ENCODE measurements at regions not wholly inside any gene's neighbourhood (a gene's known extent, or its start where the extent isn't known, plus 50 kb on each side); places are given as distances from the start of the nearest gene placed in this dataset.
"Not testable (repeated sequence)": the region's sequence is repeated elsewhere in the genome, so short reads cannot be mapped to it uniquely, and the experiment has no call there.

DNA sequence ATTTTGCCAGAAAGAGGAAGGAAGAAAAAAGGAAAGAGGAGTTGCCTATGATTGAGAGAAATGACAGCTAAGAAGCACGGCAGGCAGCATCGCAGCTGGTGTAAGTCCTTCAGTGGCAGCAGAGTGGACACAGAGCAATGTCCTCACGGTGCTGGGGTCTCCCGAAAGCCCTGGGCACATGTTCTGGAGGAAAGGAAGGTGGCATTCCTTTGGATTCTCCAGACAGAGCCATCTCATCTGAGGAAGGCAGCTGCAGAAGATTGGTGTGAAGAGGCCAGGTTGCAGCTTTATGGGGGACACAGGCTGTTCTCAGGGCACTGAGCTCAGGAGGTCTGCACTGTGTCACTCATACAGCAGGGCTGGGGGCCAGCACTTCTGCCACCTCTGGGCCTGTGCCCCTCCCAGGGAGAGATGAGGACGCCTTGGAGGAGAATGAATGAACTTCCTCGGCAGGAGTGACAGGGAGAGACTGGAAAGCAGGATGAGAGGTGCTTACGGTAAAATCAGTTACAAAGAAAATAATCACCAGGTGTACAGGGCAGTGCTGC is 252.0 kb upstream of the MYT1L start:
- no peak overlapping the region for H3K4me3 ChIP-seq (ENCODE audit: low read depth in 1 of 3, low read length in 3 of 3)
- H3K9me3 ChIP-seq (ENCODE audit: control insufficient read depth in 4 of 4, low read length in 3 of 4), result no peaks in the 10 kb centered on the region
- H3K9ac ChIP-seq (ENCODE audit: low read depth in 1 of 2, low read length in 2 of 2), result no peak overlapping the region
- H3K27me3 ChIP-seq (ENCODE audit: control insufficient read depth in 4 of 4, insufficient read depth in 4 of 4, low read length in 3 of 4), result peaks cover 0 to 2% (median 0%) of the 10 kb centered on the region in 4 donors
- H3K36me3 ChIP-seq (ENCODE audit: control insufficient read depth in 4 of 4, insufficient read depth in 3 of 4, low read depth in 1 of 4, low read length in 3 of 4), result no peaks in the 10 kb centered on the region
- WGBS, result 70% methylated on average over 7 of the region's 7 CpGs
- TF ChIP-seq JUND (IDR thresholded peaks at IDR 0.05) (no peak), GABPA (IDR thresholded peaks at IDR 0.05 in 1 of 2, conservative IDR thresholded peaks at IDR 0.05 in 1 of 2) (no peak), HNF4G (IDR thresholded peaks at IDR 0.05) (no peak), TAF1 (conservative IDR thresholded peaks at IDR 0.05) (no peak), YY1 (IDR thresholded peaks at IDR 0.05) (no peak)
- TF ChIP-seq, protein P1, sequence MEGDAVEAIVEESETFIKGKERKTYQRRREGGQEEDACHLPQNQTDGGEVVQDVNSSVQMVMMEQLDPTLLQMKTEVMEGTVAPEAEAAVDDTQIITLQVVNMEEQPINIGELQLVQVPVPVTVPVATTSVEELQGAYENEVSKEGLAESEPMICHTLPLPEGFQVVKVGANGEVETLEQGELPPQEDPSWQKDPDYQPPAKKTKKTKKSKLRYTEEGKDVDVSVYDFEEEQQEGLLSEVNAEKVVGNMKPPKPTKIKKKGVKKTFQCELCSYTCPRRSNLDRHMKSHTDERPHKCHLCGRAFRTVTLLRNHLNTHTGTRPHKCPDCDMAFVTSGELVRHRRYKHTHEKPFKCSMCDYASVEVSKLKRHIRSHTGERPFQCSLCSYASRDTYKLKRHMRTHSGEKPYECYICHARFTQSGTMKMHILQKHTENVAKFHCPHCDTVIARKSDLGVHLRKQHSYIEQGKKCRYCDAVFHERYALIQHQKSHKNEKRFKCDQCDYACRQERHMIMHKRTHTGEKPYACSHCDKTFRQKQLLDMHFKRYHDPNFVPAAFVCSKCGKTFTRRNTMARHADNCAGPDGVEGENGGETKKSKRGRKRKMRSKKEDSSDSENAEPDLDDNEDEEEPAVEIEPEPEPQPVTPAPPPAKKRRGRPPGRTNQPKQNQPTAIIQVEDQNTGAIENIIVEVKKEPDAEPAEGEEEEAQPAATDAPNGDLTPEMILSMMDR (IDR thresholded peaks at IDR 0.05; ENCODE audit: low read depth, low read length, missing input control), result no peak
- peak; percentile 17 for DNase-seq (ENCODE audit: low spot score)
- no peaks in the 10 kb centered on the region for H3K4me1 ChIP-seq (ENCODE audit: control insufficient read depth in 4 of 4, insufficient read depth in 4 of 4, low read length in 3 of 4)
- H3K27ac ChIP-seq (ENCODE audit: low read depth in 1 of 2, low read length in 2 of 2), result no peak overlapping the region

- H3K9me3 ChIP-seq (ENCODE audit: control insufficient read depth in 4 of 4, low read length in 3 of 4), result no peaks in the 10 kb centered on the region
- H3K36me3 ChIP-seq (ENCODE audit: control insufficient read depth in 4 of 4, insufficient read depth in 3 of 4, low read depth in 1 of 4, low read length in 3 of 4), result no peaks in the 10 kb centered on the region
- DNase-seq (ENCODE audit: low spot score), result no peak
- H3K4me3 ChIP-seq (ENCODE audit: low read depth in 1 of 3, low read length in 3 of 3), result no peak overlapping the region
- TF ChIP-seq FOXA1 (IDR thresholded peaks at IDR 0.05) (no peak), HNF4G (IDR thresholded peaks at IDR 0.05) (no peak), EGR1 (IDR thresholded peaks at IDR 0.05; ENCODE audit: low read depth in 2 of 2) (no peak), HNF4A (conservative IDR thresholded peaks at IDR 0.05) (no peak), GABPA (IDR thresholded peaks at IDR 0.05 in 1 of 2, conservative IDR thresholded peaks at IDR 0.05 in 1 of 2) (no peak), ZBTB33 (IDR thresholded peaks at IDR 0.05) (no peak), JUND (IDR thresholded peaks at IDR 0.05) (no peak), NR2F2 (IDR thresholded peaks at IDR 0.05) (no peak), RAD21 (IDR thresholded peaks at IDR 0.05) (no peak), SP1 (IDR thresholded peaks at IDR 0.05) (no peak), TAF1 (conservative IDR thresholded peaks at IDR 0.05) (no peak)
- TF ChIP-seq, protein P1 (IDR thresholded peaks at IDR 0.05; ENCODE audit: low read depth, low read length, missing input control), result no peak
- TF ChIP-seq, protein P2, sequence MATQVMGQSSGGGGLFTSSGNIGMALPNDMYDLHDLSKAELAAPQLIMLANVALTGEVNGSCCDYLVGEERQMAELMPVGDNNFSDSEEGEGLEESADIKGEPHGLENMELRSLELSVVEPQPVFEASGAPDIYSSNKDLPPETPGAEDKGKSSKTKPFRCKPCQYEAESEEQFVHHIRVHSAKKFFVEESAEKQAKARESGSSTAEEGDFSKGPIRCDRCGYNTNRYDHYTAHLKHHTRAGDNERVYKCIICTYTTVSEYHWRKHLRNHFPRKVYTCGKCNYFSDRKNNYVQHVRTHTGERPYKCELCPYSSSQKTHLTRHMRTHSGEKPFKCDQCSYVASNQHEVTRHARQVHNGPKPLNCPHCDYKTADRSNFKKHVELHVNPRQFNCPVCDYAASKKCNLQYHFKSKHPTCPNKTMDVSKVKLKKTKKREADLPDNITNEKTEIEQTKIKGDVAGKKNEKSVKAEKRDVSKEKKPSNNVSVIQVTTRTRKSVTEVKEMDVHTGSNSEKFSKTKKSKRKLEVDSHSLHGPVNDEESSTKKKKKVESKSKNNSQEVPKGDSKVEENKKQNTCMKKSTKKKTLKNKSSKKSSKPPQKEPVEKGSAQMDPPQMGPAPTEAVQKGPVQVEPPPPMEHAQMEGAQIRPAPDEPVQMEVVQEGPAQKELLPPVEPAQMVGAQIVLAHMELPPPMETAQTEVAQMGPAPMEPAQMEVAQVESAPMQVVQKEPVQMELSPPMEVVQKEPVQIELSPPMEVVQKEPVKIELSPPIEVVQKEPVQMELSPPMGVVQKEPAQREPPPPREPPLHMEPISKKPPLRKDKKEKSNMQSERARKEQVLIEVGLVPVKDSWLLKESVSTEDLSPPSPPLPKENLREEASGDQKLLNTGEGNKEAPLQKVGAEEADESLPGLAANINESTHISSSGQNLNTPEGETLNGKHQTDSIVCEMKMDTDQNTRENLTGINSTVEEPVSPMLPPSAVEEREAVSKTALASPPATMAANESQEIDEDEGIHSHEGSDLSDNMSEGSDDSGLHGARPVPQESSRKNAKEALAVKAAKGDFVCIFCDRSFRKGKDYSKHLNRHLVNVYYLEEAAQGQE (IDR thresholded peaks at IDR 0.05), result no peak
- peaks cover 0 to 2% (median 0%) of the 10 kb centered on the region in 4 donors for H3K27me3 ChIP-seq (ENCODE audit: control insufficient read depth in 4 of 4, insufficient read depth in 4 of 4, low read length in 3 of 4)
- 79% methylated on average over 28 of the region's 28 CpGs for WGBS
- no peak overlapping the region for H3K27ac ChIP-seq (ENCODE audit: low read depth in 1 of 2, low read length in 2 of 2)
- no peak overlapping the region for H3K9ac ChIP-seq (ENCODE audit: low read depth in 1 of 2, low read length in 2 of 2)
- no peaks in the 10 kb centered on the region for H3K4me1 ChIP-seq (ENCODE audit: control insufficient read depth in 4 of 4, insufficient read depth in 4 of 4, low read length in 3 of 4)
Measured at GRCh38 chr2:2581331-2582159, 250.5 kb upstream of the MYT1L start.

DNA sequence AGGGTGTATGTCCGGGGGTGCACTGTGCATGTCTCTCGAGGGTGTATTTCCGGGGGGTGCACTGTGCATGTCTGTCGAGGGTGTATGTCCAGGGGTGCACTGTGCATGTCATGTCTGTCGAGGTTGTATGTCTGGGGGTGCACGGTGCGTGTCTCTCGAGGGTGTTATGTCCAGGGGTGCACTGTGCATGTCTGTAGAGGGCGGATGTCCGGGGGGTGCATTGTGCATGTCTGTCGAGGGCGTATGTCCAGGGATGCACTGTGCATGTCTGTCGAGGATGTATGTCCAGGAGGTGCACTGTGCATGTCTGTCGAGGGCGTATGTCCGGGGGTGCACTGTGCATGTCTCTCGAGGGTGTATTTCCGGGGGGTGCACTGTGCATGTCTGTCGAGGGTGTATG is 249.8 kb upstream of the MYT1L start:
- not testable (repeated sequence) for H3K4me1 ChIP-seq (ENCODE audit: control insufficient read depth in 4 of 4, insufficient read depth in 4 of 4, low read length in 3 of 4); H3K9me3 ChIP-seq (ENCODE audit: control insufficient read depth in 4 of 4, low read length in 3 of 4); H3K27me3 ChIP-seq (ENCODE audit: control insufficient read depth in 4 of 4, insufficient read depth in 4 of 4, low read length in 3 of 4); H3K27ac ChIP-seq (ENCODE audit: low read depth in 1 of 2, low read length in 2 of 2); H3K4me3 ChIP-seq (ENCODE audit: low read depth in 1 of 3, low read length in 3 of 3); H3K9ac ChIP-seq (ENCODE audit: low read depth in 1 of 2, low read length in 2 of 2); H3K36me3 ChIP-seq (ENCODE audit: control insufficient read depth in 4 of 4, insufficient read depth in 3 of 4, low read depth in 1 of 4, low read length in 3 of 4); DNase-seq (ENCODE audit: low spot score)
- WGBS, result 86% methylated on average over 19 of the region's 19 CpGs

All from liver (tissue), 8 donors.